ENCODE measurements at regions not wholly inside any gene's neighbourhood (a gene's known extent, or its start where the extent isn't known, plus 50 kb on each side); places are given as distances from the start of the nearest gene placed in this dataset.
"Not testable (repeated sequence)": the region's sequence is repeated elsewhere in the genome, so short reads cannot be mapped to it uniquely, and the experiment has no call there.

DNA sequence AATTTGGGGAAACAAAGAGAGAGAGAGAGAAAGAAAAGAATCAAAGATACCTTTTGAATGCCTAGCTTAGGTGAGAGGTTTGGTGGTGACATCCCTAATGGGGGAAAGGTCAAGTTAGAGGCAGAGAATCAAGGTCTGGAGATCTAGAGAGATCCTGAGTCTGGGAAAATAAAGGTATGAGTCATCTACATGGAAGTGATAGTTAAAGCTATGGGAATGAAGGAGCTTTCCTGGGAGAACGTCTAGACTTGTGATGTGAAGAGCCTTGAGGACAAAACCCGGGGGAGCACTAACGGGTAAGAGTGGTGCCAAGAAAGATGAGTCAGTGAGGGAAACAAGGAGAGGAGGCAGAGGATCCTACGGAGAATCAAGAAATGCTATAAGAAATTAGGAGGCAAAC lies 110.8 kb upstream of the RUNX1 start:
- H3K4me1 ChIP-seq (ENCODE audit: control insufficient read depth, extremely low read depth, insufficient read depth, low read length): no peaks in the 10 kb centered on the region
- TF ChIP-seq, protein P1, sequence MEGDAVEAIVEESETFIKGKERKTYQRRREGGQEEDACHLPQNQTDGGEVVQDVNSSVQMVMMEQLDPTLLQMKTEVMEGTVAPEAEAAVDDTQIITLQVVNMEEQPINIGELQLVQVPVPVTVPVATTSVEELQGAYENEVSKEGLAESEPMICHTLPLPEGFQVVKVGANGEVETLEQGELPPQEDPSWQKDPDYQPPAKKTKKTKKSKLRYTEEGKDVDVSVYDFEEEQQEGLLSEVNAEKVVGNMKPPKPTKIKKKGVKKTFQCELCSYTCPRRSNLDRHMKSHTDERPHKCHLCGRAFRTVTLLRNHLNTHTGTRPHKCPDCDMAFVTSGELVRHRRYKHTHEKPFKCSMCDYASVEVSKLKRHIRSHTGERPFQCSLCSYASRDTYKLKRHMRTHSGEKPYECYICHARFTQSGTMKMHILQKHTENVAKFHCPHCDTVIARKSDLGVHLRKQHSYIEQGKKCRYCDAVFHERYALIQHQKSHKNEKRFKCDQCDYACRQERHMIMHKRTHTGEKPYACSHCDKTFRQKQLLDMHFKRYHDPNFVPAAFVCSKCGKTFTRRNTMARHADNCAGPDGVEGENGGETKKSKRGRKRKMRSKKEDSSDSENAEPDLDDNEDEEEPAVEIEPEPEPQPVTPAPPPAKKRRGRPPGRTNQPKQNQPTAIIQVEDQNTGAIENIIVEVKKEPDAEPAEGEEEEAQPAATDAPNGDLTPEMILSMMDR (IDR thresholded peaks at IDR 0.05; ENCODE audit: extremely low read depth in 1 of 2, insufficient read depth in 1 of 2, low read depth in 1 of 2, low read length in 2 of 2): no peak
- no peak for TF ChIP-seq POLR2A (IDR thresholded peaks at IDR 0.05; ENCODE audit: low read depth, low read length)
- TF ChIP-seq FOS (IDR thresholded peaks at IDR 0.05; ENCODE audit: borderline replicate concordance, insufficient read depth, low read length): no peak
- TF ChIP-seq JUN (IDR thresholded peaks at IDR 0.05; ENCODE audit: borderline replicate concordance, insufficient read depth, insufficient read length, low read depth): no peak
- no peak for TF ChIP-seq MYC (IDR thresholded peaks at IDR 0.05; ENCODE audit: low read depth, low read length)
- TF ChIP-seq GATA2 (IDR thresholded peaks at IDR 0.05; ENCODE audit: insufficient read depth, insufficient read length, low read depth, low read length): no peak
- no peak for TF ChIP-seq POLR2AphosphoS5 (IDR thresholded peaks at IDR 0.05; ENCODE audit: insufficient read depth, low read depth, low read length)
- no peak for TF ChIP-seq EZH2 (IDR thresholded peaks at IDR 0.05; ENCODE audit: borderline replicate concordance, low read depth, low read length, severe bottlenecking)
- TF ChIP-seq, protein P2, sequence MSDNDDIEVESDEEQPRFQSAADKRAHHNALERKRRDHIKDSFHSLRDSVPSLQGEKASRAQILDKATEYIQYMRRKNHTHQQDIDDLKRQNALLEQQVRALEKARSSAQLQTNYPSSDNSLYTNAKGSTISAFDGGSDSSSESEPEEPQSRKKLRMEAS (IDR thresholded peaks at IDR 0.05; ENCODE audit: insufficient read depth, insufficient read length): no peak
- no peaks in the 10 kb centered on the region for H3K9me3 ChIP-seq (replicated peaks; ENCODE audit: control insufficient read depth, insufficient read depth, low read length)
- H3K27me3 ChIP-seq (ENCODE audit: control insufficient read depth in 2 of 2, insufficient read depth in 2 of 2, low read length in 2 of 2): peaks cover 0 to 1% of the 10 kb centered on the region in 2 experiments
- no peaks in the 10 kb centered on the region for H3K36me3 ChIP-seq (ENCODE audit: control insufficient read depth in 2 of 2, extremely low read depth in 1 of 2, insufficient read depth in 2 of 2, low read length in 2 of 2)
- no peak for DNase-seq (ENCODE audit: low read depth, low spot score)
- H3K79me2 ChIP-seq (ENCODE audit: control insufficient read depth, insufficient read depth, low read length): no peaks in the 10 kb centered on the region
- H3K9me1 ChIP-seq (replicated peaks; ENCODE audit: control insufficient read depth, extremely low read depth, insufficient read depth, low read length): no peaks in the 10 kb centered on the region
- no TSS peak for BruUV-seq (replicated peaks)
- H3K4me3 ChIP-seq (replicated peaks in 1 of 3; ENCODE audit: insufficient read depth in 1 of 3, low read depth in 1 of 3, low read length in 3 of 3): no peak overlapping the region
- no peak for FAIRE-seq
- dilution Hi-C loops (cut with MboI; ENCODE audit: extremely low pct_ligation_motif_present, low sequenced_read_pairs): no loop called here
- ChIA-PET CTCF (interaction anchor here (1.0 to 1.2 kb wide), 2 partner anchors 11 to 44 kb away, joined by 3 read pairs; no protein-coding TSS in a partner anchor), POLR2A (no interaction called here)
- H3K4me2 ChIP-seq (ENCODE audit: insufficient read depth, low read length): no peak overlapping the region
- H4K20me1 ChIP-seq (replicated peaks; ENCODE audit: control insufficient read depth, extremely low read depth, insufficient read depth, low read length): no peaks in the 10 kb centered on the region
- no peak overlapping the region for H3K27ac ChIP-seq (ENCODE audit: insufficient read depth, low read depth, low read length)
- intact Hi-C loops (cut with micrococcal nuclease): no loop called here
- no peak overlapping the region for H3K9ac ChIP-seq (replicated peaks; ENCODE audit: extremely low read depth, insufficient read depth, low read length)
- no peak overlapping the region for H2AFZ ChIP-seq (ENCODE audit: low read depth, low read length)

DNA sequence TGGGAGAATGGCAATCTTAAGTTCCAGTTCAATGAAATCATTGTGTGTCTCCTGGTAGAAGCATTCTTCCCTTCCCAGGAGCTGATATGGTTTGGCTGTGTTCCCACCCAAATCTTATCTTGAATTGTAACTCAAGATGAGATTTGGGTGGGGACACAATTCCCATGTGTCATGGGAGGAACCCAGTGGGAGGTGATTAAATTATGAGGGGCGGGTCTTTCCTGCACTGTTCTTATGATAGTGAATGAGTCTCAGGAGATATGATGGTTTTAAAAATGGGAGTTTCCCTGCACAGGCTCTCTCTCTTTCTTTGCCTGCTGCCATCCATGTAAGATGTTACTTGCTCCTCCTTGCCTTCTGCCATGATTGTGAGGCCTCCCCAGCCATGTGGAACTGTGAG lies 108.3 kb upstream of the RUNX1 start:
- intact Hi-C loops (cut with micrococcal nuclease); CTCF ChIA-PET; H3K4me3 ChIP-seq (replicated peaks in 1 of 3; ENCODE audit: insufficient read depth in 1 of 3, low read depth in 1 of 3, low read length in 3 of 3); H3K9ac ChIP-seq (replicated peaks; ENCODE audit: extremely low read depth, insufficient read depth, low read length); H3K9me3 ChIP-seq (replicated peaks; ENCODE audit: control insufficient read depth, insufficient read depth, low read length); dilution Hi-C loops (cut with MboI; ENCODE audit: extremely low pct_ligation_motif_present, low sequenced_read_pairs); H3K79me2 ChIP-seq (ENCODE audit: control insufficient read depth, insufficient read depth, low read length); H2AFZ ChIP-seq (ENCODE audit: low read depth, low read length); H3K27me3 ChIP-seq (ENCODE audit: control insufficient read depth in 2 of 2, insufficient read depth in 2 of 2, low read length in 2 of 2); H3K4me2 ChIP-seq (ENCODE audit: insufficient read depth, low read length); POLR2A ChIA-PET; FAIRE-seq; H3K9me1 ChIP-seq (replicated peaks; ENCODE audit: control insufficient read depth, extremely low read depth, insufficient read depth, low read length); DNase-seq (ENCODE audit: low read depth, low spot score); H4K20me1 ChIP-seq (replicated peaks; ENCODE audit: control insufficient read depth, extremely low read depth, insufficient read depth, low read length); BruUV-seq (replicated peaks); H3K27ac ChIP-seq (ENCODE audit: insufficient read depth, low read depth, low read length); H3K36me3 ChIP-seq (ENCODE audit: control insufficient read depth in 2 of 2, extremely low read depth in 1 of 2, insufficient read depth in 2 of 2, low read length in 2 of 2); H3K4me1 ChIP-seq (ENCODE audit: control insufficient read depth, extremely low read depth, insufficient read depth, low read length): not testable (repeated sequence)

Data from endothelial cell of umbilical vein (primary cell).